Neuronal stem cell (in vitro differentiated cells): ENCODE measurements at regions not wholly inside any gene's neighbourhood (a gene's known extent, or its start where the extent isn't known, plus 50 kb on each side); places are given as distances from the start of the nearest gene placed in this dataset.

Experiments
- DNase-seq: peaks from one replicate; pipeline ENCODE4 v3.0.0-alpha.2; 2013; ENCODE audit warnings: low spot score
- H2AFZ ChIP-seq: one replicate; pipeline ENCODE4 v1.6.1; 2013; ENCODE audit warnings: mild to moderate bottlenecking, low read length, inconsistent platforms
- H2AK5ac ChIP-seq: 2 replicates; pipeline ENCODE4 v1.6.1; 2013; ENCODE audit warnings: low read depth, mild to moderate bottlenecking, inconsistent platforms, low read length, moderate library complexity, mixed read lengths
- H2BK120ac ChIP-seq: 2 replicates; pipeline ENCODE4 v1.6.1; 2013; ENCODE audit warnings: low read depth, mild to moderate bottlenecking, inconsistent platforms, low read length, moderate library complexity, mixed read lengths
- H2BK12ac ChIP-seq: one replicate; pipeline ENCODE4 v1.6.1; 2013; ENCODE audit warnings: low read length, inconsistent platforms
- H2BK15ac ChIP-seq: 2 replicates; pipeline ENCODE4 v1.6.1; 2013; ENCODE audit warnings: mild to moderate bottlenecking, low read length, inconsistent platforms, mixed read lengths
- H2BK5ac ChIP-seq: one replicate; pipeline ENCODE4 v1.6.1; 2013; ENCODE audit warnings: inconsistent platforms, mild to moderate bottlenecking, low read length, moderate library complexity
- H3K14ac ChIP-seq: one replicate; pipeline ENCODE4 v1.6.1; 2013; ENCODE audit warnings: low read length, inconsistent platforms
- H3K18ac ChIP-seq: 2 replicates; pipeline ENCODE4 v1.6.1; 2013; ENCODE audit warnings: low read length, inconsistent platforms
- H3K23ac ChIP-seq: 2 replicates; pipeline ENCODE4 v1.6.1; 2013; ENCODE audit warnings: low read depth, mild to moderate bottlenecking, mixed read lengths, low read length, inconsistent platforms; ENCODE audit not compliant: poor library complexity
- H3K27ac ChIP-seq: replicated peaks from 3 replicates; pipeline ENCODE4 v1.5.1; 2013; ENCODE audit warnings: low read length, inconsistent platforms
- H3K27me3 ChIP-seq, 3 experiments: 2 replicates each; pipeline ENCODE4 v1.6.1; 2013; ENCODE audit warnings: low read length in 3 of 3, mild to moderate bottlenecking in 2 of 3, inconsistent platforms in 1 of 3, low read depth in 1 of 3, mixed read lengths in 1 of 3, moderate library complexity in 1 of 3; ENCODE audit not compliant: control insufficient read depth in 3 of 3, insufficient read depth in 3 of 3
- H3K36me3 ChIP-seq, 2 donors: replicated peaks in 1 of 2; 2 replicates each; pipeline ENCODE4 v1.6.1; 2013; ENCODE audit warnings: low read length in 2 of 2; ENCODE audit not compliant: control insufficient read depth in 2 of 2, insufficient read depth in 2 of 2
- H3K4ac ChIP-seq: 2 replicates; pipeline ENCODE4 v1.6.1; 2013; ENCODE audit warnings: inconsistent platforms, mild to moderate bottlenecking, low read length, moderate library complexity
- H3K4me1 ChIP-seq, 2 donors: 1 replicate in 1 of 2; 2 replicates in 1 of 2; pipeline ENCODE4 v1.6.1; 2013; ENCODE audit warnings: low read length in 2 of 2, low read depth in 1 of 2; ENCODE audit not compliant: control insufficient read depth in 2 of 2, insufficient read depth in 1 of 2
- H3K4me2 ChIP-seq: one replicate; pipeline ENCODE4 v1.6.1; 2013; ENCODE audit warnings: mild to moderate bottlenecking, low read length, inconsistent platforms; ENCODE audit not compliant: insufficient read depth, poor library complexity, severe bottlenecking
- H3K4me3 ChIP-seq, 2 donors: 2 replicates each; pipeline ENCODE4 v1.5.1; 2013; ENCODE audit warnings: low read length in 2 of 2, mild to moderate bottlenecking in 2 of 2, inconsistent platforms in 1 of 2, moderate library complexity in 1 of 2
- H3K79me1 ChIP-seq: one replicate; pipeline ENCODE4 v1.6.1; 2013; ENCODE audit warnings: low read depth, mild to moderate bottlenecking, inconsistent platforms, low read length, moderate library complexity
- H3K9ac ChIP-seq: one replicate; pipeline ENCODE4 v1.6.1; 2013; ENCODE audit warnings: mild to moderate bottlenecking, low read depth, low read length, inconsistent platforms; ENCODE audit not compliant: poor library complexity
- H3K9me3 ChIP-seq, 2 donors: replicated peaks in 1 of 2; 2 replicates each; pipeline versions ENCODE3 to v1.6.1; 2013; ENCODE audit warnings: low read length in 2 of 2, mild to moderate bottlenecking in 2 of 2, inconsistent platforms in 1 of 2, low read depth in 1 of 2, mixed read lengths in 1 of 2, moderate library complexity in 1 of 2; ENCODE audit not compliant: control insufficient read depth in 2 of 2, insufficient read depth in 1 of 2
- H4K8ac ChIP-seq: one replicate; pipeline ENCODE4 v1.6.1; 2013; ENCODE audit warnings: low read depth, mild to moderate bottlenecking, inconsistent platforms, low read length, moderate library complexity
- H4K91ac ChIP-seq: one replicate; pipeline ENCODE4 v1.6.1; 2013; ENCODE audit warnings: low read length, low read depth, mild to moderate bottlenecking, inconsistent platforms; ENCODE audit not compliant: poor library complexity
- WGBS, 2 donors: extraction: QIAGEN DNeasy Blood & Tissue Kit; methylation state at CpG; one replicate each; pipeline ENCODE4 v1.1.7; 2013; ENCODE audit warnings: missing lambda C conversion rate in 2 of 2, mixed read lengths in 1 of 2; ENCODE audit not compliant: insufficient read length in 2 of 2, insufficient replicate concordance in 1 of 2; ENCODE audit errors: extremely low coverage in 2 of 2; 5-methylcytosine and 5-hydroxymethylcytosine counted together

GRCh38 chr11:13862845-13863392 is 99.6 kb upstream of the SPON1 start:
- Histone ChIP-seq H3K27me3 (no peaks in the 10 kb centered on the region), H2BK15ac (no peak overlapping the region), H3K36me3 (no peaks in the 10 kb centered on the region), H3K79me1 (no peaks in the 10 kb centered on the region), H4K8ac (no peak overlapping the region), H3K4me1 (no peaks in the 10 kb centered on the region), H3K27ac (no peak overlapping the region), H2BK120ac (no peak overlapping the region), H2AFZ (no peak overlapping the region), H2BK12ac (no peak overlapping the region), H2AK5ac (no peak overlapping the region), H2BK5ac (no peak overlapping the region), H3K23ac (no peak overlapping the region), H3K4ac (no peak overlapping the region), H3K18ac (no peak overlapping the region), H3K4me3 (no peak overlapping the region), H3K9ac (no peak overlapping the region), H3K14ac (no peak overlapping the region), H3K4me2 (no peak overlapping the region), H3K9me3 (no peaks in the 10 kb centered on the region), H4K91ac (no peak overlapping the region)
- no CpG with 5 or more reads among the region's 3 CpGs for WGBS, 2 donors
- DNase-seq: no peak

- Histone ChIP-seq H3K4me2 (no peak overlapping the region), H3K4ac (no peak overlapping the region), H3K14ac (no peak overlapping the region), H3K27me3 (no peaks in the 10 kb centered on the region), H4K8ac (no peak overlapping the region), H2BK15ac (no peak overlapping the region), H2AK5ac (no peak overlapping the region), H2BK5ac (no peak overlapping the region), H3K9ac (no peak overlapping the region), H2AFZ (no peak overlapping the region), H3K18ac (no peak overlapping the region), H3K27ac (no peak overlapping the region), H4K91ac (no peak overlapping the region), H3K23ac (no peak overlapping the region), H3K4me1 (peaks cover 0 to 2% of the 10 kb centered on the region in 2 donors), H2BK120ac (no peak overlapping the region), H3K9me3 (no peaks in the 10 kb centered on the region), H3K79me1 (no peaks in the 10 kb centered on the region), H3K4me3 (no peak overlapping the region), H2BK12ac (no peak overlapping the region), H3K36me3 (no peaks in the 10 kb centered on the region)
- DNase-seq: no peak
- WGBS, 2 donors: no CpG with 5 or more reads among the region's 2 CpGs
Observed at GRCh38 chr11:13868710-13869397, 93.7 kb upstream of the SPON1 start.

- no peak overlapping the region for H3K4ac ChIP-seq
- DNase-seq: no peak
- no peaks in the 10 kb centered on the region for H3K27me3 ChIP-seq
- H2BK5ac ChIP-seq: no peak overlapping the region
- peaks cover 0 to 2% of the 10 kb centered on the region in 2 donors for H3K4me1 ChIP-seq
- no peak overlapping the region for H2BK120ac ChIP-seq
- no peak overlapping the region for H2BK15ac ChIP-seq
- H3K14ac ChIP-seq: no peak overlapping the region
- no peak overlapping the region for H3K9ac ChIP-seq
- no peak overlapping the region for H3K4me2 ChIP-seq
- no peaks in the 10 kb centered on the region for H3K79me1 ChIP-seq
- no peak overlapping the region for H2AK5ac ChIP-seq
- no peak overlapping the region for H3K4me3 ChIP-seq
- no peak overlapping the region for H4K91ac ChIP-seq
- H3K23ac ChIP-seq: no peak overlapping the region
- no peak overlapping the region for H3K27ac ChIP-seq
- H2AFZ ChIP-seq: no peak overlapping the region
- no peaks in the 10 kb centered on the region for H3K36me3 ChIP-seq
- H4K8ac ChIP-seq: no peak overlapping the region
- H2BK12ac ChIP-seq: no peak overlapping the region
- H3K9me3 ChIP-seq: no peaks in the 10 kb centered on the region
- no CpG with 5 or more reads among the region's 1 CpG for WGBS, 2 donors
- no peak overlapping the region for H3K18ac ChIP-seq
Observed at GRCh38 chr11:13869398-13869886, 93.1 kb upstream of the SPON1 start.

- Histone ChIP-seq H3K9ac (no peak overlapping the region), H3K79me1 (no peaks in the 10 kb centered on the region), H4K8ac (no peak overlapping the region), H2BK15ac (no peak overlapping the region), H4K91ac (no peak overlapping the region), H3K4me3 (no peak overlapping the region), H3K27ac (no peak overlapping the region), H2BK5ac (no peak overlapping the region), H3K23ac (no peak overlapping the region), H3K4me2 (no peak overlapping the region), H3K4me1 (peaks cover 0 to 7% of the 10 kb centered on the region in 2 donors), H3K27me3 (no peaks in the 10 kb centered on the region), H3K18ac (no peak overlapping the region), H3K36me3 (no peaks in the 10 kb centered on the region), H2AFZ (no peak overlapping the region), H3K9me3 (no peaks in the 10 kb centered on the region), H2AK5ac (no peak overlapping the region), H2BK12ac (no peak overlapping the region), H2BK120ac (no peak overlapping the region), H3K14ac (no peak overlapping the region), H3K4ac (no peak overlapping the region)
- no peak for DNase-seq
Observed at GRCh38 chr11:13874597-13874996, 87.9 kb upstream of the SPON1 start.
